ENCODE measurements at regions not wholly inside any gene's neighbourhood (a gene's known extent, or its start where the extent isn't known, plus 50 kb on each side); places are given as distances from the start of the nearest gene placed in this dataset.
"Not testable (repeated sequence)": the region's sequence is repeated elsewhere in the genome, so short reads cannot be mapped to it uniquely, and the experiment has no call there.

- no peaks in the 10 kb centered on the region for H3K27me3 ChIP-seq
- no peaks in the 10 kb centered on the region for H3K4me1 ChIP-seq
- DNase-seq (ENCODE audit: low spot score in 2 of 2) = no peak
- no peaks in the 10 kb centered on the region for H3K9me3 ChIP-seq
- H3K36me3 ChIP-seq = no peaks in the 10 kb centered on the region
- H3K4me3 ChIP-seq = no peak overlapping the region
- no peak overlapping the region for H3K27ac ChIP-seq
- WGBS = 89% methylated on average over 3 of the region's 3 CpGs
- TF ChIP-seq POLR2AphosphoS5 (IDR thresholded peaks at IDR 0.05) = no peak
- TF ChIP-seq POLR2A (IDR thresholded peaks at IDR 0.05) = no peak
- TF ChIP-seq CTCF (IDR thresholded peaks at IDR 0.05) = no peak
- no peak for TF ChIP-seq EP300 (IDR thresholded peaks at IDR 0.05)
Observed at GRCh38 chr7:68622500-68622899, 975.8 kb upstream of the AUTS2 start.

- no peak for DNase-seq (ENCODE audit: low spot score in 2 of 2)
- no peaks in the 10 kb centered on the region for H3K4me1 ChIP-seq
- no peaks in the 10 kb centered on the region for H3K9me3 ChIP-seq
- WGBS = 56% methylated on average over 1 of the region's 1 CpG
- no peaks in the 10 kb centered on the region for H3K27me3 ChIP-seq
- TF ChIP-seq POLR2AphosphoS5 (IDR thresholded peaks at IDR 0.05) = no peak
- H3K4me3 ChIP-seq = no peak overlapping the region
- no peak overlapping the region for H3K27ac ChIP-seq
- H3K36me3 ChIP-seq = no peaks in the 10 kb centered on the region
Observed at GRCh38 chr7:68623030-68623429, 975.2 kb upstream of the AUTS2 start.

- Histone ChIP-seq H3K27me3 (no peaks in the 10 kb centered on the region), H3K27ac (no peak overlapping the region), H3K4me1 (no peaks in the 10 kb centered on the region), H3K9me3 (no peaks in the 10 kb centered on the region), H3K36me3 (no peaks in the 10 kb centered on the region), H3K4me3 (no peak overlapping the region)
- TF ChIP-seq POLR2A (IDR thresholded peaks at IDR 0.05) = no peak
- TF ChIP-seq POLR2AphosphoS5 (IDR thresholded peaks at IDR 0.05) = no peak
- TF ChIP-seq EP300 (IDR thresholded peaks at IDR 0.05) = no peak
- no peak for TF ChIP-seq CTCF (IDR thresholded peaks at IDR 0.05)
- WGBS = 76% methylated on average over 2 of the region's 2 CpGs
- DNase-seq (ENCODE audit: low spot score in 2 of 2) = no peak
Observed at GRCh38 chr7:68627247-68627864, 970.9 kb upstream of the AUTS2 start.

- H3K27me3 ChIP-seq; DNase-seq (ENCODE audit: low spot score in 2 of 2); H3K4me1 ChIP-seq; H3K4me3 ChIP-seq; H3K27ac ChIP-seq; H3K36me3 ChIP-seq; H3K9me3 ChIP-seq: not testable (repeated sequence)
- WGBS = 86% methylated on average over 3 of the region's 3 CpGs
Observed at GRCh38 chr7:68630914-68631313, 967.4 kb upstream of the AUTS2 start.

- H3K9me3 ChIP-seq = no peaks in the 10 kb centered on the region
- no peaks in the 10 kb centered on the region for H3K4me1 ChIP-seq
- H3K36me3 ChIP-seq = no peaks in the 10 kb centered on the region
- H3K4me3 ChIP-seq = no peak overlapping the region
- no peak for TF ChIP-seq POLR2A (IDR thresholded peaks at IDR 0.05)
- no peak for TF ChIP-seq EP300 (IDR thresholded peaks at IDR 0.05)
- TF ChIP-seq POLR2AphosphoS5 (IDR thresholded peaks at IDR 0.05) = no peak
- no peak for TF ChIP-seq CTCF (IDR thresholded peaks at IDR 0.05)
- no peak for DNase-seq (ENCODE audit: low spot score in 2 of 2)
- no peaks in the 10 kb centered on the region for H3K27me3 ChIP-seq
- WGBS = 92% methylated on average over 3 of the region's 3 CpGs
- no peak overlapping the region for H3K27ac ChIP-seq
Observed at GRCh38 chr7:68640103-68640502, 958.2 kb upstream of the AUTS2 start.

- no peaks in the 10 kb centered on the region for H3K36me3 ChIP-seq
- no peak overlapping the region for H3K4me3 ChIP-seq
- TF ChIP-seq POLR2A (IDR thresholded peaks at IDR 0.05) (no peak), POLR2AphosphoS5 (IDR thresholded peaks at IDR 0.05) (no peak), CTCF (IDR thresholded peaks at IDR 0.05) (no peak), EP300 (IDR thresholded peaks at IDR 0.05) (no peak)
- no peaks in the 10 kb centered on the region for H3K27me3 ChIP-seq
- no peak overlapping the region for H3K27ac ChIP-seq
- WGBS = 81% methylated on average over 3 of the region's 3 CpGs
- DNase-seq (ENCODE audit: low spot score in 2 of 2) = no peak
- H3K9me3 ChIP-seq = no peaks in the 10 kb centered on the region
- no peaks in the 10 kb centered on the region for H3K4me1 ChIP-seq
Observed at GRCh38 chr7:68642727-68643126, 955.5 kb upstream of the AUTS2 start.
